ENCODE measurements at regions not wholly inside any gene's neighbourhood (a gene's known extent, or its start where the extent isn't known, plus 50 kb on each side); places are given as distances from the start of the nearest gene placed in this dataset.

DNA sequence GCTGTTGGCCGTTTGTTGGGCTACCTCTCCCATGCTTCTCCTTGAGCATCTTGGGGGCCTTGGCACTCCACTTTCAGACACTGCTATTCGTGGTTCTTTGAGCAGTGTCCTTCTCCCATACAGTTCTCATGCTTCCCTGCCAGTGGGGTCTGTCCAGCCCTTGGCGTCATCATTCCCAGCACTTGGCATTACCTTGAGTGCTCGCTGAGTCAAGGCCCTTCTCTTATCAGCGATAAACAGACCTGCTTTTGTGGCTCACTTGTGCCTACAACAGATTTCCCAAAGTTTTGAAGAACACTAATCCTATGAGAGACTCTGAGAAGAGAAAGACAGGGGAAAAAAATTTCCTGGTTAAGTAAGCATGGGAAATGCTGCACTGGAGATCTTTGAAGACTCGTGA is 85.3 kb downstream of the NOC3L start:
- TF ChIP-seq POLR2A (IDR thresholded peaks at IDR 0.05) (no peak), CTCF (IDR thresholded peaks at IDR 0.05) (no peak), EP300 (IDR thresholded peaks at IDR 0.05) (no peak), POLR2AphosphoS5 (IDR thresholded peaks at IDR 0.05) (no peak)
